ENCODE measurements at regions not wholly inside any gene's neighbourhood (a gene's known extent, or its start where the extent isn't known, plus 50 kb on each side); places are given as distances from the start of the nearest gene placed in this dataset.

GRCh38 chr5:98563885-98564653 lies 209.4 kb upstream of the RGMB start:
- no peak overlapping the region for H3K4me3 ChIP-seq (ENCODE audit: low read depth, low read length)
- no peaks in the 10 kb centered on the region for H3K9me3 ChIP-seq (ENCODE audit: control insufficient read depth, insufficient read depth, low read length)
- no peaks in the 10 kb centered on the region for H3K36me3 ChIP-seq (ENCODE audit: control insufficient read depth, insufficient read depth, low read length)
- H3K4me1 ChIP-seq (ENCODE audit: control insufficient read depth, insufficient read depth, low read length) = peaks cover 7% of the 10 kb centered on the region
- no peak overlapping the region for H3K27ac ChIP-seq (ENCODE audit: low read depth, low read length)
- no peaks in the 10 kb centered on the region for H3K27me3 ChIP-seq (ENCODE audit: control insufficient read depth, insufficient read depth, low read length)
- H3K9ac ChIP-seq (ENCODE audit: low read depth, low read length) = no peak overlapping the region

DNA sequence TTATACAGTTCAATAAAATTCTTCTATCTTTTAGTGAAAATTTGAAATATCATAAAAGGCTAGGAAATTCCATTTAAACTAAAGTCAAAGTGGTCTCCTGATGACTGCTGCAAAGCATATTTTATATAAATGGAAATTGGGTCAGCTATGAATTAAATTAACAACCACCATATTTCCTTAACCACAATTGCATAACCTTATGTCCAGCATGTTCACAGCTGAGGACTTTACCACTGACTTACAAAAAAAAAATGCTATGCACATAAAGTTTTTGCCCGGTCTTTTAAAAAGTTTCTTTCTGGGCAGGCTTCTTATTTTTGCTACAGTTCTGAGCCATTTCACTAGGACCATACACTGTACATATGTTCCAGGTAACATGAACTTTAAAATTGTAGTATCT lies 208.6 kb upstream of the RGMB start:
- Histone ChIP-seq H3K27ac (ENCODE audit: low read depth, low read length) (no peak overlapping the region), H3K27me3 (ENCODE audit: control insufficient read depth, insufficient read depth, low read length) (no peaks in the 10 kb centered on the region), H3K4me3 (ENCODE audit: low read depth, low read length) (no peak overlapping the region), H3K4me1 (ENCODE audit: control insufficient read depth, insufficient read depth, low read length) (peaks cover 7% of the 10 kb centered on the region), H3K9ac (ENCODE audit: low read depth, low read length) (no peak overlapping the region), H3K36me3 (ENCODE audit: control insufficient read depth, insufficient read depth, low read length) (no peaks in the 10 kb centered on the region), H3K9me3 (ENCODE audit: control insufficient read depth, insufficient read depth, low read length) (no peaks in the 10 kb centered on the region)

DNA sequence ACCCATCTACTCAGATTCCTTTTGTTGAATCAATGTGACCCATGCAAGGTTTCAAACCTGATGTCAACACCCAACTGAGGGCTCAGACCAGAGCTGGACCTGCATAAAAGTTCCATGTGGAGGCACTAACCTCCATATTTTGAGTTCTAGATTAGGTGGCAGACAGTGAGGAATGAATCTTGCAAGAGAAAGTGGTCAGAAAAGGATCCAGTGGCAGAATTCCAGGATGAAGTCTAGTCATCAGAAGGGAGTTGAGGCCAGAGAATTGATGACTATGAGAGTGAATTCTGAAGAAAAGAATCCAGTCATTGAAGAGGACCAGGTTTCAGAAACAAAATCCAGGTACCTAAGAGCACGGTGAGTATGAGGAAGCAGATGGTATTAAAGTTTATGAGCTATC lies 205.1 kb upstream of the RGMB start:
- Histone ChIP-seq H3K27me3 (ENCODE audit: control insufficient read depth, insufficient read depth, low read length) (no peaks in the 10 kb centered on the region), H3K9me3 (ENCODE audit: control insufficient read depth, insufficient read depth, low read length) (no peaks in the 10 kb centered on the region), H3K9ac (ENCODE audit: low read depth, low read length) (no peak overlapping the region), H3K4me1 (ENCODE audit: control insufficient read depth, insufficient read depth, low read length) (peaks cover 3% of the 10 kb centered on the region; the same call in 1 of the 2 replicates), H3K36me3 (ENCODE audit: control insufficient read depth, insufficient read depth, low read length) (no peaks in the 10 kb centered on the region), H3K27ac (ENCODE audit: low read depth, low read length) (no peak overlapping the region), H3K4me3 (ENCODE audit: low read depth, low read length) (no peak overlapping the region)

DNA sequence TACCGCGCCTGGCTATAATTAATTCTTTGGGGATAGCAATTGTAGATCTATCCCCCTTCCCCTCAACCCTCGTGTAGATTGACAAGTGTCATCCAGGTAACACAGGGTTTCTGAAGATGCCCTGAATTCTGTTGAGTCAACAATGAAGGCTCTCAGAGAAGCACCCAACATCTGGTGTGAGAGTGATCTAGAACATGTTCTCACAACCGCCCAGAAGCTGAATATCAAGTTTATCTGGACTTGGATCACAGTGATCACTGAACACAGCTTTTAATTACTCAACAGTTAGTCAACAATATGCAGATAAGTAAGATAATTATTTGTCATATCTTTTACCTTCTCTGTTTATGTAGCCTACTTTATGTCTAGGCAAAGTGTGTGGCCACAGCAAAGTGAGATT lies 204.2 kb upstream of the RGMB start:
- no peak overlapping the region for H3K9ac ChIP-seq (ENCODE audit: low read depth, low read length)
- no peaks in the 10 kb centered on the region for H3K4me1 ChIP-seq (ENCODE audit: control insufficient read depth, insufficient read depth, low read length)
- no peaks in the 10 kb centered on the region for H3K36me3 ChIP-seq (ENCODE audit: control insufficient read depth, insufficient read depth, low read length)
- no peaks in the 10 kb centered on the region for H3K27me3 ChIP-seq (ENCODE audit: control insufficient read depth, insufficient read depth, low read length)
- no peak overlapping the region for H3K27ac ChIP-seq (ENCODE audit: low read depth, low read length)
- no peak overlapping the region for H3K4me3 ChIP-seq (ENCODE audit: low read depth, low read length)
- H3K9me3 ChIP-seq (ENCODE audit: control insufficient read depth, insufficient read depth, low read length) = no peaks in the 10 kb centered on the region

- Histone ChIP-seq H3K27ac (ENCODE audit: low read depth, low read length) (no peak overlapping the region), H3K9ac (ENCODE audit: low read depth, low read length) (no peak overlapping the region), H3K4me3 (ENCODE audit: low read depth, low read length) (no peak overlapping the region), H3K27me3 (ENCODE audit: control insufficient read depth, insufficient read depth, low read length) (no peaks in the 10 kb centered on the region), H3K9me3 (ENCODE audit: control insufficient read depth, insufficient read depth, low read length) (no peaks in the 10 kb centered on the region), H3K36me3 (ENCODE audit: control insufficient read depth, insufficient read depth, low read length) (no peaks in the 10 kb centered on the region), H3K4me1 (ENCODE audit: control insufficient read depth, insufficient read depth, low read length) (no peaks in the 10 kb centered on the region)
Observed at GRCh38 chr5:98570010-98570409, 203.5 kb upstream of the RGMB start.

DNA sequence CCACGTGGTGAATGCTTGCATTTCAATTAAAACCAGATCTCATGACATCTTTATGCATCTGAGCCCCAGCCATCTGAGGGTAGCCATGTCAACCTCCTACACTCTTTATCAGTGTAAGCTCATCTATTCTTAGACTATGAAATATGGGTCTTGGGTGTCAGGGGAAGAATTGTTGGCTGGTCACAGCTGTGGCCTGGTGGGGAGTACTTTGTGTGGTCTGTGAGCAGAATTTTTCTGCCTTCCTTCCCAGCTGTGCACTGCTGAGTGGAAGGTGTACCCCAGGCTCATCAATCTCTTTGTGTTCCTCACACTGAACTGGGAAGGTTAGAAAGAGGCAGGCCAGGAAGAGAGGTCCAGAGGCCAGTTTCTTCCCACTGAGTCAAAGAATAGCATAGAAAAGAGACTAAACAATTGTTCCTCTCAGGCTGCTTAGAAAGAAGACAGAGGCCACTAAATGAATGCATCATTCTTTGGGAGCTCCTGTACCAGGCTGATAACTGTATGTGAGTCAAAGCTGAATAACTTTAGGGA lies 202.7 kb upstream of the RGMB start:
- Histone ChIP-seq H3K27ac (ENCODE audit: low read depth, low read length) (no peak overlapping the region), H3K36me3 (ENCODE audit: control insufficient read depth, insufficient read depth, low read length) (no peaks in the 10 kb centered on the region), H3K9me3 (ENCODE audit: control insufficient read depth, insufficient read depth, low read length) (no peaks in the 10 kb centered on the region), H3K27me3 (ENCODE audit: control insufficient read depth, insufficient read depth, low read length) (no peaks in the 10 kb centered on the region), H3K9ac (ENCODE audit: low read depth, low read length) (no peak overlapping the region), H3K4me1 (ENCODE audit: control insufficient read depth, insufficient read depth, low read length) (no peaks in the 10 kb centered on the region), H3K4me3 (ENCODE audit: low read depth, low read length) (no peak overlapping the region)

- no peaks in the 10 kb centered on the region for H3K9me3 ChIP-seq (ENCODE audit: control insufficient read depth, insufficient read depth, low read length)
- H3K36me3 ChIP-seq (ENCODE audit: control insufficient read depth, insufficient read depth, low read length) = no peaks in the 10 kb centered on the region
- no peaks in the 10 kb centered on the region for H3K4me1 ChIP-seq (ENCODE audit: control insufficient read depth, insufficient read depth, low read length)
- no peak overlapping the region for H3K4me3 ChIP-seq (ENCODE audit: low read depth, low read length)
- no peak overlapping the region for H3K27ac ChIP-seq (ENCODE audit: low read depth, low read length)
- H3K9ac ChIP-seq (ENCODE audit: low read depth, low read length) = no peak overlapping the region
- no peaks in the 10 kb centered on the region for H3K27me3 ChIP-seq (ENCODE audit: control insufficient read depth, insufficient read depth, low read length)
Observed at GRCh38 chr5:98573834-98574320, 199.6 kb upstream of the RGMB start.

DNA sequence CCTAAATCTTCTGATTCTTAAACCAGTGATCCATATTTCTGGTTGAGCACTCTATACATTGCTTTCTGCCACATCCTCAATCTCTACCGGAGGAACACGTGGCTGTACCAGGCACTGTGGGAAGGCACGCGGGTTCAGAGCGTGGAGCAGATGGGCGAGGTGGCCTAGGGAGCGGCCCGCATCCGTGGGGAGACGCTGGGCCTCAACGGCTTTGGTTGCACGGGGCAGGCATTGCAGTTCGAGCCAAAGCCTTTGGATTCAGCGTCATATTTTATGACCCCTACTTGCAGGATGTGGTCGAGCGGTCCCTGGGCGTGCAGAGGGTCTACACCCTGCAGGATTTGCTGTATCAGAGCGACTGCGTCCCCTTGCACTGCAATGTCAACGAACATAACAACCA lies 197.2 kb upstream of the RGMB start:
- H3K4me1 ChIP-seq (ENCODE audit: control insufficient read depth, insufficient read depth, low read length) = no peaks in the 10 kb centered on the region
- no peaks in the 10 kb centered on the region for H3K27me3 ChIP-seq (ENCODE audit: control insufficient read depth, insufficient read depth, low read length)
- H3K9me3 ChIP-seq (ENCODE audit: control insufficient read depth, insufficient read depth, low read length) = no peaks in the 10 kb centered on the region
- no peak overlapping the region for H3K4me3 ChIP-seq (ENCODE audit: low read depth, low read length)
- no peaks in the 10 kb centered on the region for H3K36me3 ChIP-seq (ENCODE audit: control insufficient read depth, insufficient read depth, low read length)
- H3K27ac ChIP-seq (ENCODE audit: low read depth, low read length) = no peak overlapping the region
- H3K9ac ChIP-seq (ENCODE audit: low read depth, low read length) = no peak overlapping the region

GRCh38 chr5:98578438-98578837 lies 195.0 kb upstream of the RGMB start:
- H3K27me3 ChIP-seq (ENCODE audit: control insufficient read depth, insufficient read depth, low read length) = no peaks in the 10 kb centered on the region
- no peak overlapping the region for H3K27ac ChIP-seq (ENCODE audit: low read depth, low read length)
- H3K4me1 ChIP-seq (ENCODE audit: control insufficient read depth, insufficient read depth, low read length) = no peaks in the 10 kb centered on the region
- no peak overlapping the region for H3K4me3 ChIP-seq (ENCODE audit: low read depth, low read length)
- no peaks in the 10 kb centered on the region for H3K9me3 ChIP-seq (ENCODE audit: control insufficient read depth, insufficient read depth, low read length)
- no peaks in the 10 kb centered on the region for H3K36me3 ChIP-seq (ENCODE audit: control insufficient read depth, insufficient read depth, low read length)
- no peak overlapping the region for H3K9ac ChIP-seq (ENCODE audit: low read depth, low read length)

GRCh38 chr5:98581112-98581997 lies 192.1 kb upstream of the RGMB start:
- no peak overlapping the region for H3K27ac ChIP-seq (ENCODE audit: low read depth, low read length)
- no peak overlapping the region for H3K9ac ChIP-seq (ENCODE audit: low read depth, low read length)

DNA sequence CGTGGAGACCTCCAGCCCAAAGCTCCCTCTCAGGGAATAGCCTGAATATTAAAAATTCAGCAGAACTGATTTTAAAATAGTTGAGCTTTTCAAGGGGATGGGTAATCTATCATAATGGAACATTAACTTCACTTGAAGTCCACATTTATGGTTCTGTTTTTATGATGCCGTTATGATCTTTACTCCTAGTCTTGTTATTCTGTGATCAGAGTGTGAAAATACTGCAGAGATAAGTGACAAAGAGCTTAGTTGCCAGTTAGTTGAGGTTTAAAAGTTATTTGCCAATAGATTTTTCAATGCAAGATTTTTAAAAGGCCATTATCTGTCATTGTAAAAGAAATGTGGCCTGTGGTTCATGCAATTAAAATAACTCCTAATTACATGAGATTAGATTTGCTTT lies 189.9 kb upstream of the RGMB start:
- H3K9ac ChIP-seq (ENCODE audit: low read depth, low read length) = no peak overlapping the region
- no peaks in the 10 kb centered on the region for H3K36me3 ChIP-seq (ENCODE audit: control insufficient read depth, insufficient read depth, low read length)
- H3K4me1 ChIP-seq (ENCODE audit: control insufficient read depth, insufficient read depth, low read length) = no peaks in the 10 kb centered on the region
- H3K27ac ChIP-seq (ENCODE audit: low read depth, low read length) = no peak overlapping the region
- no peak overlapping the region for H3K4me3 ChIP-seq (ENCODE audit: low read depth, low read length)
- no peaks in the 10 kb centered on the region for H3K9me3 ChIP-seq (ENCODE audit: control insufficient read depth, insufficient read depth, low read length)
- H3K27me3 ChIP-seq (ENCODE audit: control insufficient read depth, insufficient read depth, low read length) = no peaks in the 10 kb centered on the region

More at GRCh38 chr5:98581112-98581997, 192.1 kb upstream of the RGMB start:
- no peaks in the 10 kb centered on the region for H3K27me3 ChIP-seq (ENCODE audit: control insufficient read depth, insufficient read depth, low read length)
- no peaks in the 10 kb centered on the region for H3K4me1 ChIP-seq (ENCODE audit: control insufficient read depth, insufficient read depth, low read length)
- H3K4me3 ChIP-seq (ENCODE audit: low read depth, low read length) = no peak overlapping the region
- H3K36me3 ChIP-seq (ENCODE audit: control insufficient read depth, insufficient read depth, low read length) = no peaks in the 10 kb centered on the region
- H3K9me3 ChIP-seq (ENCODE audit: control insufficient read depth, insufficient read depth, low read length) = no peaks in the 10 kb centered on the region
